ENCODE measurements at regions not wholly inside any gene's neighbourhood (a gene's known extent, or its start where the extent isn't known, plus 50 kb on each side); places are given as distances from the start of the nearest gene placed in this dataset.

- no peak for DNase-seq
Observed at GRCh38 chr1:168875831-168876230, 146.8 kb upstream of the DPT start.

- no peak for DNase-seq
Observed at GRCh38 chr1:168876830-168877229, 147.8 kb upstream of the DPT start.

GRCh38 chr1:168879896-168880734, 151.1 kb upstream of the DPT start:
- DNase-seq, result no peak

GRCh38 chr1:168881656-168882260, 152.8 kb upstream of the DPT start:
- no peak for DNase-seq

- DNase-seq, result no peak
Observed at GRCh38 chr1:168887381-168887780, 158.4 kb upstream of the DPT start.

- DNase-seq, result no peak
Observed at GRCh38 chr1:168888418-168888817, 159.4 kb upstream of the DPT start.

GRCh38 chr1:168892931-168893330, 163.9 kb upstream of the DPT start:
- no peak for DNase-seq

- no peak for DNase-seq
Observed at GRCh38 chr1:168893359-168893801, 164.4 kb upstream of the DPT start.

- no peak for DNase-seq
Observed at GRCh38 chr1:168894397-168894903, 165.4 kb upstream of the DPT start.

GRCh38 chr1:168897249-168897648, 168.2 kb upstream of the DPT start:
- no peak for DNase-seq

- DNase-seq, result no peak
Observed at GRCh38 chr1:168903237-168903830, 174.3 kb upstream of the DPT start.

GRCh38 chr1:168905633-168906032, 176.6 kb upstream of the DPT start:
- no peak for DNase-seq

- DNase-seq, result no peak
Observed at GRCh38 chr1:168906367-168906766, 177.4 kb upstream of the DPT start.

GRCh38 chr1:168907053-168907452, 178.0 kb upstream of the DPT start:
- no peak for DNase-seq

GRCh38 chr1:168907786-168908348, 178.9 kb upstream of the DPT start:
- no peak for DNase-seq

- no peak for DNase-seq
Observed at GRCh38 chr1:168910403-168910802, 181.4 kb upstream of the DPT start.

GRCh38 chr1:168911370-168911769, 182.4 kb upstream of the DPT start:
- no peak for DNase-seq

GRCh38 chr1:168913711-168914463, 184.9 kb upstream of the DPT start:
- DNase-seq, result no peak

- no peak for DNase-seq
Observed at GRCh38 chr1:168917309-168917708, 188.3 kb upstream of the DPT start.

- no peak for DNase-seq
Observed at GRCh38 chr1:168917796-168918195, 188.7 kb upstream of the ATP1B1 start.

- DNase-seq, result no peak
Observed at GRCh38 chr1:168918860-168919741, 187.4 kb upstream of the ATP1B1 start.
